Muscle of leg (tissue), 3 donors: ENCODE measurements at regions not wholly inside any gene's neighbourhood (a gene's known extent, or its start where the extent isn't known, plus 50 kb on each side); places are given as distances from the start of the nearest gene placed in this dataset.
"Not testable (repeated sequence)": the region's sequence is repeated elsewhere in the genome, so short reads cannot be mapped to it uniquely, and the experiment has no call there.

Experiments
- DNase-seq: peaks from one replicate; pipeline ENCODE4 v3.0.0; 2013
- H3K27ac ChIP-seq: one replicate; pipeline ENCODE4 v1.5.1; 2013; ENCODE audit warnings: mild to moderate bottlenecking, low read length, control low read depth
- H3K27me3 ChIP-seq: one replicate; pipeline ENCODE4 v1.6.1; 2013; ENCODE audit warnings: low read length; ENCODE audit not compliant: control insufficient read depth, insufficient read depth
- H3K36me3 ChIP-seq: one replicate; pipeline ENCODE4 v1.6.1; 2013; ENCODE audit warnings: low read length; ENCODE audit not compliant: control insufficient read depth, insufficient read depth
- H3K4me1 ChIP-seq: one replicate; pipeline ENCODE4 v1.6.1; 2013; ENCODE audit warnings: low read length; ENCODE audit not compliant: control insufficient read depth, insufficient read depth
- H3K4me3 ChIP-seq: one replicate; pipeline ENCODE4 v1.5.1; 2013; ENCODE audit warnings: low read length, control low read depth
- H3K9me3 ChIP-seq: replicated peaks from 2 replicates; pipeline ENCODE4 v1.6.1; 2013; ENCODE audit warnings: low read depth, low read length; ENCODE audit not compliant: control insufficient read depth
- WGBS: methylation state at CpG from one replicate; pipeline ENCODE4 v1.1.5; 2013; ENCODE audit warnings: missing lambda C conversion rate; ENCODE audit not compliant: insufficient coverage; 5-methylcytosine and 5-hydroxymethylcytosine counted together

DNA sequence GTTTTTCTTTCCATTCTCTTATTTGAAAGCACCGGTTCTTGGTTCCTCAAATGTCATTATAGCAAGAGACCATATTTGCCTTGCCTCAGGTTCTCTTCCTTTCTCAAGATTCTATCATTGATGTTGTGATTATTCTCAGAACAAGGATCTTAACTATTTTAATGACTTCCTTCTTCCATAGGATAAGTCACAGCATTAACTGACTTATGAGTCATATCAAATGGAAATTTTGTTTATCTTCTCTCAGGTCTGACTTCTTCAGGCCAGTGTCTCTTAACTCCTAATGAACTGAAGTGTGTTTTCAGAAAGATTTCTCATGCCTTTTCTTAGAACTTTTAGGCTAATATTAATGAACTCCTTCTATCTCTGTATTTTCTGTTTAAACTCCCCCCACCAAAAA is 794.6 kb upstream of the LRRN3 start:
- no peak for DNase-seq
- Histone ChIP-seq H3K27ac (no peak overlapping the region), H3K27me3 (no peaks in the 10 kb centered on the region), H3K36me3 (no peaks in the 10 kb centered on the region), H3K4me3 (no peak overlapping the region), H3K9me3 (no peaks in the 10 kb centered on the region), H3K4me1 (no peaks in the 10 kb centered on the region)
- no CpG with 5 or more reads among the region's 1 CpG for WGBS

DNA sequence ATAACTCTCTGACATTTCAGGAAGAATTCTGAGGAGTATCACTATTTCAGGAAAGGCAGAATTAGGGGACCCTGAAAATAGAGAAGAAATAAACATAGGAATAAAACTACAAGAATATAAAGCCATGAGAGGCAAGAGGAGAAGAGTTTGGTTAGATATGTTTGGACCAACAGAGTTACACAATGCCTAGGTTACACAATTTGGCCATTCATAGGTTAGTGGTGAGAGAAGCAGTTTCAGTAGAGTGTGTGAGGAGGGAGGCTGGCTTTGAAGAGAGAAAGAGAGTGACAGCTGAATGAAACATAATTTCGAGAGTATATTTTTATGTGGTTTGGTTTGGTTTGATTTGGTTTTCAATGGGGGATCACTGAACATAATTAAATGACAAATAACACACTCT is 783.2 kb upstream of the LRRN3 start:
- WGBS = no CpG with 5 or more reads among the region's 1 CpG
- H3K4me3 ChIP-seq = no peak overlapping the region
- no peaks in the 10 kb centered on the region for H3K27me3 ChIP-seq
- no peaks in the 10 kb centered on the region for H3K36me3 ChIP-seq
- H3K27ac ChIP-seq = no peak overlapping the region
- no peaks in the 10 kb centered on the region for H3K4me1 ChIP-seq
- H3K9me3 ChIP-seq = peaks cover 4% of the 10 kb centered on the region
- no peak for DNase-seq

GRCh38 chr7:110308791-110309190 is 782.1 kb upstream of the LRRN3 start:
- H3K9me3 ChIP-seq = peaks cover 4% of the 10 kb centered on the region
- H3K36me3 ChIP-seq = no peaks in the 10 kb centered on the region
- H3K27me3 ChIP-seq = no peaks in the 10 kb centered on the region
- no peak overlapping the region for H3K4me3 ChIP-seq
- 90% methylated on average over 2 of the region's 5 CpGs for WGBS
- no peak overlapping the region for H3K27ac ChIP-seq
- DNase-seq = no peak
- H3K4me1 ChIP-seq = no peaks in the 10 kb centered on the region

DNA sequence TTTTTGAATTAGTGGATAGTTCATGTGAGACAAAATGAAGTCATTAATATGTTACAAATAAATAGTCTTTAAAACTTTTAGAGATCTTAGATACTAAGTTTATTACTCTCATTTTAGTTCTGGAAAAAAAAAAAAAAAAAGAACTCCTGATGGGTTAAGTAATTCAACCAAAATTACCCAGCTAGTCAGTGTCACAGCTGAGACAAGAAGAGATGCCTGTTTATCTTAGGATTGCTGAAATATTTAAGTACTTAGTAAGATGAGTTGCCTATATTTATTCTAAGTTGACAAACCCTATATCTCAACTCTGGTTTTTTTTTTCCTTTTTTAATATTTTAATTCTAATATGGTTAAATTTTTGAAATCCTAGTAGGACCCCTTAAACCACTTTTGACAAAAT is 781.0 kb upstream of the LRRN3 start:
- Histone ChIP-seq H3K36me3 (no peaks in the 10 kb centered on the region), H3K27ac (no peak overlapping the region), H3K4me1 (no peaks in the 10 kb centered on the region), H3K9me3 (peaks cover 4% of the 10 kb centered on the region), H3K27me3 (no peaks in the 10 kb centered on the region), H3K4me3 (no peak overlapping the region)
- DNase-seq = no peak

- Histone ChIP-seq H3K9me3 (peaks cover 4% of the 10 kb centered on the region), H3K36me3 (no peaks in the 10 kb centered on the region), H3K27me3 (no peaks in the 10 kb centered on the region), H3K4me3 (no peak overlapping the region), H3K4me1 (no peaks in the 10 kb centered on the region), H3K27ac (no peak overlapping the region)
- WGBS = 59% methylated on average over 2 of the region's 3 CpGs
- DNase-seq = no peak
Observed at GRCh38 chr7:110311556-110311955, 779.4 kb upstream of the LRRN3 start.

GRCh38 chr7:110317541-110318265 is 773.2 kb upstream of the LRRN3 start:
- Histone ChIP-seq H3K4me1 (no peaks in the 10 kb centered on the region), H3K27me3 (no peaks in the 10 kb centered on the region), H3K4me3 (no peak overlapping the region), H3K36me3 (no peaks in the 10 kb centered on the region), H3K27ac (no peak overlapping the region), H3K9me3 (peaks cover 4% of the 10 kb centered on the region)
- peak; percentile 20 for DNase-seq
- WGBS = no CpG with 5 or more reads among the region's 2 CpGs

DNA sequence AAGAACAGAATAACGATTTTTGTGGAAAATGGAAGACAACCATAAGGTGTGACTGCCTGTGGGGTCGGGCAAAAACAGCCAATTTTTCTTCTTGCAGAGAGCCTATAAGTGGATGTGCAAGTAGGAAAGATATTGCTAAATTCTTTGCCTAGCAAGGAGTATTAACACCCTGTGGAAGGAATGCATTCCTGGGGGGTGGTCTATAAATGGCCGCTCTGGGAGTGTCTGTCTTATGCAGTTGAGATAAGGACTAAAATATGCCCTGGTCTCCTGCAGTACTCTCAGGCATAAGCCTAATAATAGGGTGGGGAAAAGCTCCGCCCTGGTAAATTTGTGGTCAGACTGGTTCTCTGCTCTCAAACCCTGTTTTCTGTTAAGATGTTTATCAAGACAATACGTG is 770.6 kb upstream of the LRRN3 start:
- H3K27me3 ChIP-seq, DNase-seq, H3K9me3 ChIP-seq, H3K4me3 ChIP-seq, H3K36me3 ChIP-seq, H3K27ac ChIP-seq, H3K4me1 ChIP-seq: not testable (repeated sequence)
- WGBS = 82% methylated on average over 4 of the region's 5 CpGs

- Histone ChIP-seq H3K27me3 (no peaks in the 10 kb centered on the region), H3K36me3 (no peaks in the 10 kb centered on the region), H3K4me3 (no peak overlapping the region), H3K4me1 (no peaks in the 10 kb centered on the region), H3K27ac (no peak overlapping the region), H3K9me3 (peaks cover 4% of the 10 kb centered on the region)
- peak; percentile 4 for DNase-seq
- 40% methylated on average over 1 of the region's 2 CpGs for WGBS
Observed at GRCh38 chr7:110322796-110323195, 768.1 kb upstream of the LRRN3 start.

DNA sequence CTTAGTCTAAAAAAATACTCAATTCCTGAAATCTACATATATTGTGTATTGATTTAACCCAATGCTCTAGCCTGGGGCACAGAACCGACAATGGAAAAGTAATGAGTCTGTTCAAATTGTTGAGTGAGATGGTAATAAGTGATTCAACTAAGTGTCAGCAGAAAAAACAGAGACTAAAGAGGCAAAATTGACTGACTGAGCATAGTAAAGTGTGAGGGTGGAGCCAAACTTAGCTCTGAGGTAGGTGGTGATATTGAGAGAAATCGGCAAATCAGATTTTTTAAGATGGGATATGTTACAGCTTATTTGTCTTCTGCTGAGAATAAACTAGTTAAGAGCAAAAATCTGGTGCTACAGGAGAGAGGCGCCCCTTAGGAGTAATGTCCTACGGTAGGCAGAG is 764.0 kb upstream of the LRRN3 start:
- 98% methylated on average over 4 of the region's 4 CpGs for whole genome bisulfite sequencing
- Histone ChIP-seq H3K27me3 (no peaks in the 10 kb centered on the region), H3K36me3 (no peaks in the 10 kb centered on the region), H3K4me1 (no peaks in the 10 kb centered on the region), H3K27ac (no peak overlapping the region), H3K4me3 (no peak overlapping the region), H3K9me3 (no peaks in the 10 kb centered on the region)
- no peak for DNase-seq

DNA sequence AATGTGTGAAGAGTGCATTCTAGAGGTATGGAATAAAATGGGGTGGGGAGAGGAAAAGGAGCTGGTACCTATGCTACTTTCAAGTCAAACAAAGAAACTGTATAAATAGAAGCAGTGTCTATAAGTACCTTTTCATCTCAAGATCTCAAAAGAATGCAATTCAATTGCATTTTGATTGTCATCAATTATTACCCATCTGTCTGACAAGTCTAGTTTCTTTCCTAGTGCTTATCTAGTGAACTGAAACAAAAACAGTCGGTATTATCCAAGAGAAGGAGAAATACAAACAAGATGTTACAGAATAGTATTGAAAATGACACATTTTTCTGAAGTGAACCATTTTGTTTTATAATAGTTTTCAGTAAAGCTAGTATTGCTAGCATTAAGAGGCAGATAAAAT is 754.5 kb upstream of the LRRN3 start:
- H3K4me1 ChIP-seq = no peaks in the 10 kb centered on the region
- no peaks in the 10 kb centered on the region for H3K9me3 ChIP-seq
- H3K4me3 ChIP-seq = no peak overlapping the region
- no peak overlapping the region for H3K27ac ChIP-seq
- no CpG with 5 or more reads among the region's 1 CpG for WGBS
- no peaks in the 10 kb centered on the region for H3K27me3 ChIP-seq
- DNase-seq = no peak
- no peaks in the 10 kb centered on the region for H3K36me3 ChIP-seq

DNA sequence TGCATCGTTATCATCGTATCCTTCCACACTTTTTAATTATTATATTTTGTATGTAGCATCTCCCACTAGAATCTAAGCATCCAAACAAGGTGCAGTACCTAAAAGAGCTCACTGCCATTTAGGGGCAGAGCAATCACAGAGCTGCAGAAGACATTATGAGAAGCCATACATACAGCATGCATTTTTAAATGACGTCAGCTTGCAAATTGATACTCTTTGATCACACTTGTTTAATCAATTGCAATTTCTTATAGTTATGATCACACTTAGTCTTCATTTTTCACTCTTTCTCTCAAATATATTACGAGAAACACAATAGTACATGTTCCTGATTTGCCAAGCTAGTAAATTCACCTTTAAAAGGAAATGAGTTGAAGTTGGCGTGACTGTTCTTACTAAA is 753.3 kb upstream of the LRRN3 start:
- Histone ChIP-seq H3K27me3 (no peaks in the 10 kb centered on the region), H3K4me3 (no peak overlapping the region), H3K27ac (no peak overlapping the region), H3K9me3 (no peaks in the 10 kb centered on the region), H3K36me3 (no peaks in the 10 kb centered on the region), H3K4me1 (no peaks in the 10 kb centered on the region)
- no peak for DNase-seq
- WGBS = 60% methylated on average over 1 of the region's 5 CpGs
